ENCODE measurements at regions not wholly inside any gene's neighbourhood (a gene's known extent, or its start where the extent isn't known, plus 50 kb on each side); places are given as distances from the start of the nearest gene placed in this dataset.
A peak's percentile ranks its signal among the peaks of the same experiment; 100 is the strongest.

GRCh38 chr2:146388757-146389156 lies 1456.1 kb upstream of the ACVR2A start:
- Histone ChIP-seq H4K20me1 (ENCODE audit: low read length) (no peaks in the 10 kb centered on the region), H3F3A (ENCODE audit: low read length, unreplicated experiment) (no peaks in the 10 kb centered on the region), H2AFZ (ENCODE audit: low read length) (no peak overlapping the region), H3K4me1 (ENCODE audit: insufficient read depth, low read length) (peaks cover 21% of the 10 kb centered on the region), H3K9me2 (replicated peaks; ENCODE audit: low read length) (no peaks in the 10 kb centered on the region), H3K36me3 (ENCODE audit: low read depth, low read length) (no peaks in the 10 kb centered on the region), H3K4me3 (ENCODE audit: low read length) (no peak overlapping the region), H3K27me3 (ENCODE audit: low read length) (no peaks in the 10 kb centered on the region), H3K9me3 (ENCODE audit: low read length) (no peaks in the 10 kb centered on the region), H3K9ac (ENCODE audit: low read length) (no peak overlapping the region), H3K27ac (ENCODE audit: low read length) (no peak overlapping the region), H3K79me2 (ENCODE audit: low read length) (no peaks in the 10 kb centered on the region), H3K4me2 (ENCODE audit: low read length) (no peak overlapping the region)
- POLR2A ChIA-PET (ENCODE audit: unreplicated experiment) = no interaction called here
- intact Hi-C loops (cut with micrococcal nuclease) = no loop called here
- no peak for ATAC-seq
- TF ChIP-seq, protein P1, sequence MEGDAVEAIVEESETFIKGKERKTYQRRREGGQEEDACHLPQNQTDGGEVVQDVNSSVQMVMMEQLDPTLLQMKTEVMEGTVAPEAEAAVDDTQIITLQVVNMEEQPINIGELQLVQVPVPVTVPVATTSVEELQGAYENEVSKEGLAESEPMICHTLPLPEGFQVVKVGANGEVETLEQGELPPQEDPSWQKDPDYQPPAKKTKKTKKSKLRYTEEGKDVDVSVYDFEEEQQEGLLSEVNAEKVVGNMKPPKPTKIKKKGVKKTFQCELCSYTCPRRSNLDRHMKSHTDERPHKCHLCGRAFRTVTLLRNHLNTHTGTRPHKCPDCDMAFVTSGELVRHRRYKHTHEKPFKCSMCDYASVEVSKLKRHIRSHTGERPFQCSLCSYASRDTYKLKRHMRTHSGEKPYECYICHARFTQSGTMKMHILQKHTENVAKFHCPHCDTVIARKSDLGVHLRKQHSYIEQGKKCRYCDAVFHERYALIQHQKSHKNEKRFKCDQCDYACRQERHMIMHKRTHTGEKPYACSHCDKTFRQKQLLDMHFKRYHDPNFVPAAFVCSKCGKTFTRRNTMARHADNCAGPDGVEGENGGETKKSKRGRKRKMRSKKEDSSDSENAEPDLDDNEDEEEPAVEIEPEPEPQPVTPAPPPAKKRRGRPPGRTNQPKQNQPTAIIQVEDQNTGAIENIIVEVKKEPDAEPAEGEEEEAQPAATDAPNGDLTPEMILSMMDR (conservative IDR thresholded peaks at IDR 0.05; ENCODE audit: low read depth, low read length) = no peak
- TF ChIP-seq EZH2phosphoT487 (IDR thresholded peaks at IDR 0.05; ENCODE audit: borderline replicate concordance, low read length) (no peak), EZH2 (IDR thresholded peaks at IDR 0.05; ENCODE audit: low read length, unreplicated experiment) (no peak)
- CTCF ChIA-PET = no interaction called here
- no TSS peak for BruUV-seq (replicated peaks)
- peak; percentile 14 for DNase-seq

GRCh38 chr2:146386096-146386495 lies 1458.7 kb upstream of the ACVR2A start:
- Histone ChIP-seq H3K79me2 (ENCODE audit: low read length) (no peaks in the 10 kb centered on the region), H3F3A (ENCODE audit: low read length, unreplicated experiment) (no peaks in the 10 kb centered on the region), H3K27me3 (ENCODE audit: low read length) (no peaks in the 10 kb centered on the region), H3K4me3 (ENCODE audit: low read length) (no peak overlapping the region), H3K9ac (ENCODE audit: low read length) (no peak overlapping the region), H3K9me3 (ENCODE audit: low read length) (no peaks in the 10 kb centered on the region), H3K27ac (ENCODE audit: low read length) (no peak overlapping the region), H4K20me1 (ENCODE audit: low read length) (no peaks in the 10 kb centered on the region), H3K9me2 (replicated peaks; ENCODE audit: low read length) (no peaks in the 10 kb centered on the region), H3K4me2 (ENCODE audit: low read length) (no peak overlapping the region), H3K4me1 (ENCODE audit: insufficient read depth, low read length) (no peaks in the 10 kb centered on the region), H3K36me3 (ENCODE audit: low read depth, low read length) (no peaks in the 10 kb centered on the region), H2AFZ (ENCODE audit: low read length) (no peak overlapping the region)
- BruUV-seq (replicated peaks) = no TSS peak
- intact Hi-C loops (cut with micrococcal nuclease) = no loop called here
- POLR2A ChIA-PET (ENCODE audit: unreplicated experiment) = no interaction called here
- ATAC-seq = no peak
- CTCF ChIA-PET = no interaction called here
- no peak for DNase-seq
- TF ChIP-seq, protein P1 (conservative IDR thresholded peaks at IDR 0.05; ENCODE audit: low read depth, low read length) = no peak
- TF ChIP-seq EZH2 (IDR thresholded peaks at IDR 0.05; ENCODE audit: low read length, unreplicated experiment) (no peak), EZH2phosphoT487 (IDR thresholded peaks at IDR 0.05; ENCODE audit: borderline replicate concordance, low read length) (no peak)

- Histone ChIP-seq H3K27ac (ENCODE audit: low read length) (no peak overlapping the region), H3K9ac (ENCODE audit: low read length) (no peak overlapping the region), H3K27me3 (ENCODE audit: low read length) (no peaks in the 10 kb centered on the region), H3K9me2 (replicated peaks; ENCODE audit: low read length) (no peaks in the 10 kb centered on the region), H3K36me3 (ENCODE audit: low read depth, low read length) (no peaks in the 10 kb centered on the region), H2AFZ (ENCODE audit: low read length) (no peak overlapping the region), H4K20me1 (ENCODE audit: low read length) (no peaks in the 10 kb centered on the region), H3K4me3 (ENCODE audit: low read length) (no peak overlapping the region), H3K79me2 (ENCODE audit: low read length) (no peaks in the 10 kb centered on the region), H3K4me1 (ENCODE audit: insufficient read depth, low read length) (no peaks in the 10 kb centered on the region), H3K4me2 (ENCODE audit: low read length) (no peak overlapping the region), H3K9me3 (ENCODE audit: low read length) (no peaks in the 10 kb centered on the region), H3F3A (ENCODE audit: low read length, unreplicated experiment) (no peaks in the 10 kb centered on the region)
- no TSS peak for BruUV-seq (replicated peaks)
- DNase-seq (no peak), ATAC-seq (no peak)
- intact Hi-C loops (cut with micrococcal nuclease) = no loop called here
- no peak for TF ChIP-seq EZH2phosphoT487 (IDR thresholded peaks at IDR 0.05; ENCODE audit: borderline replicate concordance, low read length)
- no peak for TF ChIP-seq EZH2 (IDR thresholded peaks at IDR 0.05; ENCODE audit: low read length, unreplicated experiment)
- TF ChIP-seq, protein P1 (conservative IDR thresholded peaks at IDR 0.05; ENCODE audit: low read depth, low read length) = no peak
- POLR2A ChIA-PET (ENCODE audit: unreplicated experiment) = no interaction called here
- CTCF ChIA-PET = no interaction called here
Observed at GRCh38 chr2:146385031-146385430, 1459.8 kb upstream of the ACVR2A start.

Measured in PC-3 (cell line).